AG08396 (cell line): ENCODE measurements at regions not wholly inside any gene's neighbourhood (a gene's known extent, or its start where the extent isn't known, plus 50 kb on each side); places are given as distances from the start of the nearest gene placed in this dataset.

ENCODE experiments used
- DNase-seq: peaks from one replicate; pipeline ENCODE4 v3.0.0; 2012; ENCODE audit warnings: low spot score, mixed read lengths

DNA sequence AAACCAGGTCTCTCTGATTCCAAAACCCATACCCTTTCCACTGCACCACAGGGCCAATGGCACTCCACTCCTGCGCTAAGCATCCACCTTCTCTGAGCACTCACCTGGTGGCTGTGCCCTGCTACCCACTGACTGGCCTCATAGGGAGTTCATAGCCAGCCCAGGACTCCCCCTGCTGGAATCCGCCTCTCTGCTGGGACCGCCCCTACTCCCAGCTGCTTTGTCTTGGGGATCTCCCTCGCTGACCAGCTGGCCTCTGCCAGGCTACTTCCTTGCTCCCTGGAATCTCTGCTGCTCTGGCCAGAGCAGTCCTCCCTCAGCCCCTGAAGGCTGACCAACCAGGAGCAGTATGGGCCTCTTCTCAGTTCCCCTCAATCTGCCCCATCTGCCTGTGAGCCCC, 129.7 kb downstream of the FAXC start:
- no peak for DNase-seq

DNA sequence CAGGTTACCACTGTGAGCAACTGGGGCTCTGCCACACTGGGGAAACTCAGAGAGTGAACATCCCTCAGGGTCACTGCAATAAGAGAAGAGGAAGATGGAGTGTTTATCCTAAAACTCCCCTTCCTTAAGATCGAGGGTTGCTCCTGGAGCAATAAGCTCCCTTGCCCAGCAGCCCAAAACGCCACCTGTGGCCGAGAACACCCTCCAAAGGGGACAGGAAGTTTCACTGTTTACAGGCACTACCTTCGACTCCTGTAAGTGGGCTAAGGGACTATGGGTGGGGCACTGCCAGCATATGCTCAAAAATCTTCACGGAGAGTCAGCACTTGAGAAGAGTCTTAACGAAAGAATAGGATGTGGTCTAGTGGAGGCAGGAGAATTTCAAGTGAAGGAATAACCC, 132.5 kb downstream of the FAXC start:
- no peak for DNase-seq

DNA sequence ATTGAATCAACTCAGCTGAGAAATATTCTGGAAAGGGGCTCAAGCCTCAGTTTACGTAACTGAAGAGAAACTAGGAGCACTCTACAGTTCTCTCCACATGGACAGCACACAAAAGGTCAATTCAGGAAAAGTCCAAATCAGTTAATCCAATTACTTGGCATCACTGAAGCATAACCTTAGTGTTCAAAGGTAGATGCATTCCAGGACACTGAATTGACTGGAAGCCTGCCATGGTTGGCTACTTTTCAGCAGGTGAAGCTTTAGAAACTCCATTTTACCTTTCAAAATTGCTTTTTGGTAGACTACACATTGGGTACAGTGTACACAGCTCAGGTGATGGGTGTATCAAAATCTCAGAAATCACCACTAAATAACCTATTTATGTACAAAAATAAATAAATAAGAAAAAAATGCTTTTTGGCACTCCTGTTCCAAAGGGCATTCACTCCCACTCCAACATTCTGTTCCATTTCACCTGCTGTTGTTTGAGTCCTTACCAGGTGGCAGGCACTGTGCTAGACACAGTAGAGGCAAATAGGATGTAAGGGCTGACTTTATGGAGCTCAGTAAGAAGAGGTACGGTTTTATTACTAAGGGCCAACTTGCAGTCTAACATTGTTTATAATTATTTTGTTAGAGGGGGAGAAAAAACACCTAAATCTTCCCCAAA, 153.4 kb downstream of the FAXC start:
- DNase-seq = no peak

- DNase-seq = no peak
Observed at GRCh38 chr6:99192561-99192960, 156.9 kb downstream of the FAXC start.

DNA sequence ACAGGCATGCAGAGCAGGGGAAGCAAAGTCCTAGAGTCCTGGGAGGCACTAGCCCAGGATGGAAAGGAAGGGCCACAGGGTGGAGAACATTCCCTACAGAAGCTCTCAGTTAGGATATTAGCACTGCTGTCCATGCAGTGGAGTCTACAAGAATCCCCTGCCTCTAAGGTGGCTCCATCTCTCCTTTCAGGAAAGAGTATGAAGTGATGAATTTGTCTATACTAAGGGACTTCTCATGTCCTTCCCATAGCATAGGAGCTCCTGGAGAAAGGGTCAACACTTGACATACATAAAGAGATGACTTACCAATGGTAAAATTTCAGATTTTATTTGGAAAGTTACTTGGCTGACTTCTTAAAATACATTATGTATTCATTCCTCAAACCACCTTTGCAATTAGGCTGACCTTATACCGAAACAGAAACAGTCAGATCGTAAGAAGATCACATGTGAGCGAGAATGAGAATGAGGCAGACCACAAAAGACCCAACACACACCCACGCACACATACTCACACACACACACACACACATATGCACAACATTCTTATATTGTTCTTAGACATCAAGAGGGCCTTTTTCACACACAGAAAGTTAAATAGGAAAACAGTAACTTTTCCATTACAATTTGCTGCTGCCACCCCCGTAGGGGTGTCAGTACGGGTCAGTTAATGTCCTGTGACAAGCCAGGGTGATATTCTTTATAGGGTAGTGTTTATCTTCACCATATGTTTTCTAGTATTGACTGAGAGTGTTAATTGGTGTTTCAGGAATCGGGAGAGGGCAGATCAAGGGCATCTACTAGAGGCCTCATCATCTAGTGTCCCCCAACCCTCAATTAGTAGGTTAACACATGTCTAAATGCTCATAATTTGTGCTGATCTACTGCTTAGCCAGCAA, 159.4 kb downstream of the FAXC start:
- no peak for DNase-seq

GRCh38 chr6:99187429-99187828, 162.0 kb downstream of the FAXC start:
- DNase-seq = no peak

GRCh38 chr6:99186417-99186816, 163.1 kb downstream of the FAXC start:
- no peak for DNase-seq

GRCh38 chr6:99185525-99185924, 163.9 kb downstream of the FAXC start:
- no peak for DNase-seq

- no peak for DNase-seq
Observed at GRCh38 chr6:99184696-99185095, 164.8 kb downstream of the FAXC start.

- DNase-seq = no peak
Observed at GRCh38 chr6:99183066-99183465, 166.4 kb downstream of the FAXC start.

- DNase-seq = no peak
Observed at GRCh38 chr6:99181174-99181573, 168.3 kb downstream of the FAXC start.

DNA sequence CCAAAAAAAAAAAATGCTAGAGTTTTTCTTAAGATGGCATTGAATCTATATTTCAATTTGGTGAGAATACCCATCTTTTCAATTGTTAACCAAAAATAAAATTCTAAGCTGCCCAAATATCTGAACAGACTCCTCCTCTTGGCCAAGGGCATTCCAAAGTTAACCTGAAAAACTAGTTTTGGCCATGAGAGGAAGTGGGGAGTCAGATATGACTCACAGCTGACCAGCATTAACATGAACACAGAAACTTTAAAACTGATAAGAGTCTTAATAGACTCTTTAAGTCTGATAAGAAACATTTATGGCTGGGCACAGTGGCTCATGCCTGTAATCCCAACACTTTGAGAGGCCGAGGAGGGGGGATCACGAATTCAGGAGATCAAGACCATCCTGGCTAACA, 171.3 kb downstream of the FAXC start:
- DNase-seq = no peak

- DNase-seq = no peak
Observed at GRCh38 chr6:99177736-99178135, 171.7 kb downstream of the FAXC start.

GRCh38 chr6:99165838-99166237, 183.6 kb downstream of the FAXC start:
- no peak for DNase-seq

DNA sequence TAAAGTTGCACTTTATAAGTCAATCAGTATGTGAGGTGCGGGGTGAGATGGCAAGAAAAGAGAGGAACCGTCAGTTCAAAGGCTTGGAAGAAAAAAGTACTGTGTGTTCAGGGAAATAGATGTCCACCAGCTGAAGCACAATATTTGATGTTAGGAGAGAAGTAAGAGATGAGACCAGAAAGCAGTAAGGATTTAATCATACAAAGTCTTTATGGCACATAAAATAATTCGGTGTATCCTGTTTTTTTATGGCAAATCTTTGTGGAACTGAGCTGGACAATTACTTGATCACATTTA, 197.2 kb downstream of the FAXC start:
- no peak for DNase-seq

DNA sequence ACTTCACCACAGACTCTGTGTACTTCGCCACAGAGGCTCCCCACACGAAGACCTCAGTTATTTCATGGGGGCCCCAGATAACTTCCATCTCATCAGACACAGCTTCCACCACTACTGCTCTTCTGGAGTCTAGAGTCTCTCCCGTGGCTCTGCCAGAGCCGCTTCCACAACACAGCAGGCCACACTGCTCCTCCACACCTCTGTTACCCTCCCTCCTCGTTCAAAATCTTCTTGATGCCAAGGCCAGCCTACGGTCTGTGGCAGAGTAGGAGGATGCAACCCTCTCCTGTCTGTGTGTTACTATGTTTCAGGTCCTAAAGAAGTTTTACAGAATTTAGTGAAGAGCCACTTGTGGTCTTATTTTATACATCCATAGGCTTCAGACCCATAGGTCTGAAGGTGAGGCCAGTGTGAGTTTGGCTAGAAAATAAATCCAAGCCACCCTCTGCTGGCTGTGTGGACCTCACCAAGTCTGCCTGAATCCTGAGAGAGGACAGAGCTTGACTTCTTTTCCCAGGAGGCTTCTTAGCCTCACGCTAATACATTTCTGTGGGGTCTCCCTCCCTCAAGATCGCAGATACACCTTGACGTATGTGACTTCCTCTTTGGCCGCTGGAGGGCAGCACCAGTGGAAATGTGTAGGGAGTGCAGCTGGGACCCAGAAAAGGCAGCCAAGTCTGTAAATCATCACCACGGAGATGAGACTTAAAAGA, 197.7 kb downstream of the FAXC start:
- DNase-seq = peak; percentile 11

DNA sequence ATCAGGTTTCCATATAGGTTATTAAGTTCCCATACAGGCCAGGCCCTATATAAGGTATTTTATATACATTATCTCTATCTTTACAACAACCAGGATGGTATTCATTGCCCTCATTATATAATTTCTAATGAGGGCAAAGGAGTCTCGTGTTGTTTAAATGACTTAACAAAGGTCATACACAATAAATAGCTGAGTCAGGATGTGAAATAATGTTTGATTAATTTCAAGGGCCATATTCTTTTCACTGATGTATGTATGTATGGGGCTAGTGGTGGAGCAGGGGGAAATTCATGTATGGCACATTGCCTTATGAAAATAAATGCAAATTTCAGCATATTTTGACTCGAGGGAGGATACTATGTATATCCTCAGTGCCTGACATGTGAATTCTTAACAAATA, 200.7 kb downstream of the FAXC start:
- no peak for DNase-seq

GRCh38 chr6:99148111-99148510, 200.4 kb upstream of the FBXL4 start:
- DNase-seq = no peak

GRCh38 chr6:99147206-99147605, 199.5 kb upstream of the FBXL4 start:
- no peak for DNase-seq

DNA sequence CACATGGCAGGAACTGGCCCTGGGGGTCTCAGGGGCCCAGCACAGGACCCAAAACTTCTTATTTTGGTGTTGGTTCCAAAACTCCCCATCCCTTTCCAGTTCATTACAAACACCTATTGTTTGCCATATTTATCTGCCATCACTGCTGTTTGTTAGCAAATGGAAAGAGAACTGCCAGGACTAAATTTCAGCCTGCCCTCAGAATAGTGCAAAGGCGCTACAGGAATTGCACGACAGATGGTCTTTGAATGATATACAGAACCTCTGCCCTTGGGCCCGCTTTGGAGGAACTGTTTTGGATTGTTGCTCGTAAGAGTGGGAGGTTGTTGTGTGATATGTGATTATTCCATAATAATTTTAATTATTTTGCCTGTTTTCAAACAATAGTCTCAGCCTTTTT, 199.0 kb upstream of the FBXL4 start:
- DNase-seq = no peak

DNA sequence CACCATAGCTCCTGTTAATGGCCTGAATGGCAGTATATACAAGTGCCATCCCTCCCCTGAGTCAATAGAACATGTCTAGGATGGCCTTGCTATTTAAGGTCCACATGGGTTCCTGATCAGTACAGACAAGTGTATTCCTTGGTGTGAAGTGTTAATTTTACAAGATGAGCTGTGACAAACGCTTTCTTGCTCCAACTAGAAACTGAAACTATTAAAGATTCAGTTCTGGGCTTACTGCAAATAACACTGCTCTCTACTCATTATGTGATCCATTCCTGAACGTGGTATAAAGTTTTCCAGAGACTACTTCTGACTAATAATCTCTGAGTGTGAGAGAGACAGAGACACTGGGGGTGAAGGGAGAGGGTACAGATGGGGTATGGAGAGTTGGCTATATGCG, 198.0 kb upstream of the FBXL4 start:
- DNase-seq = no peak

- no peak for DNase-seq
Observed at GRCh38 chr6:99143108-99143861, 195.5 kb upstream of the FBXL4 start.
